ENCODE measurements at regions not wholly inside any gene's neighbourhood (a gene's known extent, or its start where the extent isn't known, plus 50 kb on each side); places are given as distances from the start of the nearest gene placed in this dataset.

- no peak for TF ChIP-seq RAD21 (IDR thresholded peaks at IDR 0.05)
- no peak for TF ChIP-seq YY1 (IDR thresholded peaks at IDR 0.05)
- no peak for TF ChIP-seq JUND (IDR thresholded peaks at IDR 0.05)
- TF ChIP-seq GABPA (IDR thresholded peaks at IDR 0.05 in 1 of 2, conservative IDR thresholded peaks at IDR 0.05 in 1 of 2): no peak
- no peak for TF ChIP-seq MAX (IDR thresholded peaks at IDR 0.05)
- TF ChIP-seq CTCF (IDR thresholded peaks at IDR 0.05; ENCODE audit: low read depth, low read length, missing input control): no peak
- TF ChIP-seq FOXA2 (IDR thresholded peaks at IDR 0.05): no peak
- no peak for TF ChIP-seq REST (IDR thresholded peaks at IDR 0.05)
- TF ChIP-seq ATF3 (IDR thresholded peaks at IDR 0.05): no peak
- TF ChIP-seq FOXA1 (IDR thresholded peaks at IDR 0.05): no peak
- TF ChIP-seq TAF1 (conservative IDR thresholded peaks at IDR 0.05): no peak
- Histone ChIP-seq H3K27ac (ENCODE audit: low read depth in 1 of 2, low read length in 2 of 2) (no peak overlapping the region), H3K4me3 (ENCODE audit: low read depth in 1 of 3, low read length in 3 of 3) (no peak overlapping the region), H3K9me3 (ENCODE audit: control insufficient read depth in 4 of 4, low read length in 3 of 4) (no peaks in the 10 kb centered on the region), H3K27me3 (ENCODE audit: control insufficient read depth in 4 of 4, insufficient read depth in 4 of 4, low read length in 3 of 4) (no peaks in the 10 kb centered on the region), H3K4me1 (ENCODE audit: control insufficient read depth in 4 of 4, insufficient read depth in 4 of 4, low read length in 3 of 4) (no peaks in the 10 kb centered on the region), H3K36me3 (ENCODE audit: control insufficient read depth in 4 of 4, insufficient read depth in 3 of 4, low read depth in 1 of 4, low read length in 3 of 4) (no peaks in the 10 kb centered on the region), H3K9ac (ENCODE audit: low read depth in 1 of 2, low read length in 2 of 2) (no peak overlapping the region)
- 50% methylated on average over 2 of the region's 2 CpGs for WGBS
- no peak for DNase-seq (ENCODE audit: low spot score)
Observed at GRCh38 chr5:104731331-104731730, 1168.7 kb upstream of the NUDT12 start.

- Histone ChIP-seq H3K9ac (ENCODE audit: low read depth in 1 of 2, low read length in 2 of 2) (no peak overlapping the region), H3K27me3 (ENCODE audit: control insufficient read depth in 4 of 4, insufficient read depth in 4 of 4, low read length in 3 of 4) (no peaks in the 10 kb centered on the region)
- TF ChIP-seq FOXA1 (IDR thresholded peaks at IDR 0.05) (no peak), YY1 (IDR thresholded peaks at IDR 0.05) (no peak), ZBTB33 (IDR thresholded peaks at IDR 0.05) (no peak), NR2F2 (IDR thresholded peaks at IDR 0.05) (no peak), TAF1 (conservative IDR thresholded peaks at IDR 0.05) (no peak), RXRA (IDR thresholded peaks at IDR 0.05) (no peak), RAD21 (IDR thresholded peaks at IDR 0.05) (no peak), JUND (IDR thresholded peaks at IDR 0.05) (no peak), MAX (IDR thresholded peaks at IDR 0.05) (no peak), ATF3 (IDR thresholded peaks at IDR 0.05) (no peak), HNF4G (IDR thresholded peaks at IDR 0.05) (no peak)
Observed at GRCh38 chr5:104708027-104708426, 1145.4 kb upstream of the NUDT12 start.

More at GRCh38 chr5:104708027-104708426, 1145.4 kb upstream of the NUDT12 start:
- 50% methylated on average over 3 of the region's 3 CpGs for WGBS
- Histone ChIP-seq H3K27ac (ENCODE audit: low read depth in 1 of 2, low read length in 2 of 2) (no peak overlapping the region), H3K9me3 (ENCODE audit: control insufficient read depth in 4 of 4, low read length in 3 of 4) (peaks cover 0 to 5% (median 2%) of the 10 kb centered on the region in 4 donors), H3K4me3 (ENCODE audit: low read depth in 1 of 3, low read length in 3 of 3) (no peak overlapping the region), H3K4me1 (ENCODE audit: control insufficient read depth in 4 of 4, insufficient read depth in 4 of 4, low read length in 3 of 4) (no peaks in the 10 kb centered on the region), H3K36me3 (ENCODE audit: control insufficient read depth in 4 of 4, insufficient read depth in 3 of 4, low read depth in 1 of 4, low read length in 3 of 4) (no peaks in the 10 kb centered on the region)
- DNase-seq (ENCODE audit: low spot score): no peak

Measured in liver (tissue), 8 donors.